Spinal cord (tissue), 9 donors: ENCODE measurements at regions not wholly inside any gene's neighbourhood (a gene's known extent, or its start where the extent isn't known, plus 50 kb on each side); places are given as distances from the start of the nearest gene placed in this dataset.
A peak's percentile ranks its signal among the peaks of the same experiment; 100 is the strongest.

Source experiments
- DNase-seq, 6 donors: peaks; one replicate each; pipeline versions ENCODE4 v3.0.0 to v3.0.0-alpha.2; 2013 to 2015; ENCODE audit warnings: low spot score in 6 of 6, low read depth in 4 of 6
- H3K27ac ChIP-seq: one replicate; pipeline ENCODE4 v1.5.1; 2013; ENCODE audit warnings: low read depth, low read length, control low read depth
- H3K27me3 ChIP-seq: one replicate; pipeline ENCODE4 v1.6.1; 2013; ENCODE audit warnings: low read length; ENCODE audit not compliant: control insufficient read depth, insufficient read depth
- H3K36me3 ChIP-seq: one replicate; pipeline ENCODE4 v1.6.1; 2013; ENCODE audit warnings: low read length; ENCODE audit not compliant: control insufficient read depth, insufficient read depth
- H3K4me1 ChIP-seq: one replicate; pipeline ENCODE4 v1.6.1; 2013; ENCODE audit warnings: low read length; ENCODE audit not compliant: control insufficient read depth, insufficient read depth
- H3K4me3 ChIP-seq: one replicate; pipeline ENCODE4 v1.5.1; 2013; ENCODE audit warnings: low read depth, low read length, control low read depth
- H3K9me3 ChIP-seq: one replicate; pipeline ENCODE4 v1.6.1; 2013; ENCODE audit warnings: low read length; ENCODE audit not compliant: control insufficient read depth, insufficient read depth
- WGBS: methylation state at CpG from one replicate; pipeline ENCODE4 v1.1.5; 2013; ENCODE audit warnings: missing lambda C conversion rate; ENCODE audit not compliant: insufficient coverage; 5-methylcytosine and 5-hydroxymethylcytosine counted together
- donor health status: healthy.

GRCh38 chr5:5061836-5062235 lies 78.3 kb upstream of the ADAMTS16 start:
- H3K4me1 ChIP-seq: no peaks in the 10 kb centered on the region
- H3K27me3 ChIP-seq: no peaks in the 10 kb centered on the region
- H3K4me3 ChIP-seq: no peak overlapping the region
- H3K27ac ChIP-seq: no peak overlapping the region
- H3K9me3 ChIP-seq: no peaks in the 10 kb centered on the region
- no peaks in the 10 kb centered on the region for H3K36me3 ChIP-seq
- no peak for DNase-seq
- WGBS: 78% methylated on average over 8 of the region's 12 CpGs

DNA sequence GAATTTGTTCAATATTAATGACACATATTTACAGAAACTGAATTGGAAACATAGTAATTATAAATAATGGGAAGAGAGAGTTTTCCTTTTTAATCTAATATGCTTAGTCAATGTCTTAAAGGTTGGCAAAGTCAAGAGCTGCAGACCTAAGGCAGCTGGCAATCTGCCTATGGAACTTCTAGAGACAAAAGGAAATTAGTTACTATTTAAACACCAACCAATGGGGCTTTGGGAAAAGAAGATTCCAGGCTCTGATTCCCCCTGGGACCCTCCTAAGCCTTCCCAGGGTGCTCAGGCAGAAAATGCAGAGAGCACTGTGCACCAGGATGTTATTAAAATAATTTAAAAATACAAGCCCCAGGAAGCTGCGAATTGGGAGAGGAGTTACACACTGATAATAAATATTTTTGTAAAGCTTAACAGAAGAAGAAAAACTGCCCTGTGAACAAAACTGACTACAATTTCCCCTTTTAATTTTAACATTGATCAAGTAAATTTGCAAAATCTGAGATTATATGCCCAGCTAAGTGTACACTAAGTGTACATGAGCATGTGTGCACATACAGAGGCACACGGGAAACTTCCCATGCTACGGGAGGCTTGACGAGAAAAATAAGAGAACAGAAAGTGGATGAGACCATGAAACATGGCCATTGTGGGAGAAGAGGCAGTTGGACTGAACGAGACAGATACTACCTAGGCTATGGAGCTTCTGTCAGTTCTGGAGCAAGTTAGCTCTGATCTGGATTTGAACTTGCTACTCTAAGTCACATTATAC lies 77.4 kb upstream of the ADAMTS16 start:
- Histone ChIP-seq H3K4me3 (no peak overlapping the region), H3K27ac (no peak overlapping the region), H3K36me3 (no peaks in the 10 kb centered on the region), H3K9me3 (no peaks in the 10 kb centered on the region), H3K4me1 (no peaks in the 10 kb centered on the region), H3K27me3 (no peaks in the 10 kb centered on the region)
- 56% methylated on average over 3 of the region's 5 CpGs for WGBS
- DNase-seq: peak in 3 of 6 donors; percentile 5 to 60 (median 51)

DNA sequence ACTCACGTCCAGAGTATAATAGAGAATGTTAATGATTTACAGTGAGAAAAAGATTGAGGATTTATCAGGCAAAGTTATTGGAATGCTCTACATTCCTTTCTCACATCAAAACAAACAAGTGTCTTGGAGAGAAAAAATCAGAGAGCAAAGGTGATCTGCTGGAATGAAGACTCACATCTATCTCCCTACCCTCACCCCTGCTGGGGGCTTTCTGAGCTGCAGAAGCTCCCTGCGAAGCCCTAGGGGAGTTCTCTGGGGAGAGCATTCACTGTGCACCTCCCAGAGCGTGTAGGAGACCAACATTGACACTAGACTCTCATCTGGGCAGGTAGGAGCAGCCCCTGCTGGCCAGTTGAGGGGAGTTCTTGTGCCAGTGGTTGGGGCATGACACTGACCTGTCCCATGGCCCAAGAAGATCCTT lies 76.6 kb upstream of the ADAMTS16 start:
- no peaks in the 10 kb centered on the region for H3K4me1 ChIP-seq
- H3K4me3 ChIP-seq: no peak overlapping the region
- H3K27me3 ChIP-seq: no peaks in the 10 kb centered on the region
- no peak for DNase-seq
- WGBS: 80% methylated on average over 1 of the region's 3 CpGs
- H3K36me3 ChIP-seq: no peaks in the 10 kb centered on the region
- no peak overlapping the region for H3K27ac ChIP-seq
- H3K9me3 ChIP-seq: no peaks in the 10 kb centered on the region

- no peaks in the 10 kb centered on the region for H3K4me1 ChIP-seq
- DNase-seq: no peak
- H3K9me3 ChIP-seq: no peaks in the 10 kb centered on the region
- no peaks in the 10 kb centered on the region for H3K27me3 ChIP-seq
- no peak overlapping the region for H3K4me3 ChIP-seq
- H3K36me3 ChIP-seq: no peaks in the 10 kb centered on the region
- WGBS: 75% methylated on average over 3 of the region's 4 CpGs
- no peak overlapping the region for H3K27ac ChIP-seq
Measured at GRCh38 chr5:5065472-5065871, 74.7 kb upstream of the ADAMTS16 start.

GRCh38 chr5:5066276-5067186 lies 73.6 kb upstream of the ADAMTS16 start:
- Histone ChIP-seq H3K4me3 (no peak overlapping the region), H3K27me3 (no peaks in the 10 kb centered on the region), H3K4me1 (peaks cover 4% of the 10 kb centered on the region), H3K27ac (no peak overlapping the region), H3K9me3 (no peaks in the 10 kb centered on the region), H3K36me3 (no peaks in the 10 kb centered on the region)
- WGBS: 75% methylated on average over 4 of the region's 6 CpGs
- DNase-seq: peak in 1 of 6 donors; percentile 54

GRCh38 chr5:5069851-5070250 lies 70.3 kb upstream of the ADAMTS16 start:
- no peaks in the 10 kb centered on the region for H3K9me3 ChIP-seq
- WGBS: no CpG with 5 or more reads among the region's 5 CpGs
- no peaks in the 10 kb centered on the region for H3K27me3 ChIP-seq
- H3K27ac ChIP-seq: peak overlapping the region; percentile 53
- H3K4me3 ChIP-seq: no peak overlapping the region
- no peaks in the 10 kb centered on the region for H3K36me3 ChIP-seq
- DNase-seq: peak in 1 of 6 donors; percentile 44
- peaks cover 4% of the 10 kb centered on the region for H3K4me1 ChIP-seq

DNA sequence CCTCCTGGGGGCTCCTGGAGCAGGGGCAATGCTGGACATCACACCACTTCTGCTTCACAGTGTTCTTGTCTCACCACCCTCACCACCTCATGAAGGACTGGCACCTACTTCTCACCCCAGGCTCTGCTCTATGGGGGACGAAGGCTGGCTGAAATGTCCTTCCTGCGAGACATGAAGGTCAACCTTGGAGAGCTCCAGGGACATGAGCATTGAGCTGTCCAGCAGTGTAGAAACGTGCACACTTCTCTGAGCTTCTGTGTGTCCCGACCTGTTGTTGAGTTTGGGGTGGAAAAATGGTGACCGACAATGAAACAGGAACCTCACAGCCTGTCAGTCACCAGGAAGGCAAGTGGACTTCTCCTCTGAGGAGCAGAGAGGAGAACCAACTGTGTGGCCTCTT lies 68.6 kb upstream of the ADAMTS16 start:
- Histone ChIP-seq H3K27ac (no peak overlapping the region), H3K4me3 (no peak overlapping the region), H3K4me1 (peaks cover 4% of the 10 kb centered on the region), H3K27me3 (no peaks in the 10 kb centered on the region), H3K9me3 (no peaks in the 10 kb centered on the region), H3K36me3 (no peaks in the 10 kb centered on the region)
- WGBS: 87% methylated on average over 4 of the region's 5 CpGs
- DNase-seq: no peak

GRCh38 chr5:5077236-5077635 lies 62.9 kb upstream of the ADAMTS16 start:
- no CpG with 5 or more reads among the region's 1 CpG for WGBS
- Histone ChIP-seq H3K4me1 (peaks cover 4% of the 10 kb centered on the region), H3K27ac (no peak overlapping the region), H3K4me3 (no peak overlapping the region), H3K9me3 (no peaks in the 10 kb centered on the region), H3K27me3 (no peaks in the 10 kb centered on the region), H3K36me3 (no peaks in the 10 kb centered on the region)
- DNase-seq: no peak

DNA sequence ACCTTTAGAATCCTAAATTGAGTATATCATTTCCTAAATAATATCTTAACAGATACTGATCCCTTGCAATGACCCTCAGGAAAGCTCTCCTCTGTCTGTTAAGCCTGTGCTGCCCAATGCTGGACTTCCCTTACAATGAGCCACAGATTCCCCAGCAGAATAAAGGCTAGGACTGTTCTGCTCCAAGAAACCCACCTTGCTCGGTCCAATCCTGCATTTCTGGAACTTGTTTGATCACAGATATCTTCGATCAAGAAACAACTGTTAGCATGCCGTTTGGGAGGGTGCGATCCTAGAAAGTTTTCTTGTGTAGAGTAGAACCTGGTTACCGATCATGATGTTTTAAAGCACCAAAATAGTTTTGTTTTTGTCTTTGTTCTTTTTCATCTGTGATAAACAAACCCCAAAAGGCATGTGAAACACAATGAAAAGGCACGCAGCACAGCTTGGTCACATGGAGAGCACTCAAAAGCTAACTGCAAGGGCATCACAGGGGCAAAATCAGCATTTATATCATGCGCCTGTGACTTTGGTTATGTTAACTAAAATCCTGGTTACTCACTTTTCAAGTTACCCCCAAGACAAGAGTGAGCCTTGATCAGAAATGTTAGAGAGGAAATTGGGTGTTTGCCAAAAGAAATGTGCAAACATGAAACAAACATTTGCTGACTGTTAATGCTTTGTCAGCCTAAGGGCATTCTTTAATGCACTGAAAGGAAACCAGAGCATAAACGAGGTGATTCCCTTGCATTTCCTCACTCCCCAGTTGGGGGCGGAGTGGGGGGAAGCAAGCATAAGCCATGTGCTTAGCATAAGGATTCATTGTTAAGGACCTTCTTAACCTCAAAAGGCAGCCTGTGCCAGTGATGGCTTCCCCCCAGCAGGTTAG lies 61.9 kb upstream of the ADAMTS16 start:
- Histone ChIP-seq H3K27me3 (no peaks in the 10 kb centered on the region), H3K4me1 (peaks cover 4% of the 10 kb centered on the region), H3K36me3 (no peaks in the 10 kb centered on the region), H3K4me3 (no peak overlapping the region), H3K9me3 (no peaks in the 10 kb centered on the region), H3K27ac (no peak overlapping the region)
- peak in 1 of 6 donors; percentile 43 for DNase-seq
- WGBS: 80% methylated on average over 6 of the region's 9 CpGs
